ENCODE measurements at regions not wholly inside any gene's neighbourhood (a gene's known extent, or its start where the extent isn't known, plus 50 kb on each side); places are given as distances from the start of the nearest gene placed in this dataset.
"Not testable (repeated sequence)": the region's sequence is repeated elsewhere in the genome, so short reads cannot be mapped to it uniquely, and the experiment has no call there.

GRCh38 chr14:82689948-82690347, 1156.3 kb upstream of the SEL1L start:
- Histone ChIP-seq H3K27ac (replicated peaks) (no peak overlapping the region), H3K27me3 (ENCODE audit: insufficient read depth, poor library complexity, severe bottlenecking) (no peaks in the 10 kb centered on the region), H3K4me3 (replicated peaks; ENCODE audit: insufficient read depth, low read length) (no peak overlapping the region)
- TF ChIP-seq REST (IDR thresholded peaks at IDR 0.05; ENCODE audit: insufficient replicate concordance, low read depth) (no peak), POLR2AphosphoS5 (IDR thresholded peaks at IDR 0.05; ENCODE audit: low read depth) (no peak), GABPA (IDR thresholded peaks at IDR 0.05; ENCODE audit: low read depth) (no peak), SPI1 (IDR thresholded peaks at IDR 0.05; ENCODE audit: borderline replicate concordance, low read depth) (no peak)
- no peak for DNase-seq (ENCODE audit: low read depth in 1 of 2, low spot score in 1 of 2)

- DNase-seq (ENCODE audit: low read depth in 1 of 2, low spot score in 1 of 2); H3K4me3 ChIP-seq (replicated peaks; ENCODE audit: insufficient read depth, low read length); H3K27ac ChIP-seq (replicated peaks); H3K27me3 ChIP-seq (ENCODE audit: insufficient read depth, poor library complexity, severe bottlenecking): not testable (repeated sequence)
Measured at GRCh38 chr14:82691191-82691590, 1157.5 kb upstream of the SEL1L start.

- no peak for DNase-seq (ENCODE audit: low read depth in 1 of 2, low spot score in 1 of 2)
- TF ChIP-seq CTCF (IDR thresholded peaks at IDR 0.05; ENCODE audit: insufficient read depth, low read length) (no peak), POLR2AphosphoS5 (IDR thresholded peaks at IDR 0.05; ENCODE audit: low read depth) (no peak), REST (IDR thresholded peaks at IDR 0.05; ENCODE audit: insufficient replicate concordance, low read depth) (no peak)
- Histone ChIP-seq H3K4me3 (replicated peaks; ENCODE audit: insufficient read depth, low read length) (no peak overlapping the region), H3K27ac (replicated peaks) (no peak overlapping the region), H3K27me3 (ENCODE audit: insufficient read depth, poor library complexity, severe bottlenecking) (no peaks in the 10 kb centered on the region)
Measured at GRCh38 chr14:82694820-82695219, 1161.2 kb upstream of the SEL1L start.

- Histone ChIP-seq H3K27me3 (ENCODE audit: insufficient read depth, poor library complexity, severe bottlenecking) (no peaks in the 10 kb centered on the region), H3K4me3 (replicated peaks; ENCODE audit: insufficient read depth, low read length) (no peak overlapping the region), H3K27ac (replicated peaks) (no peak overlapping the region)
- no peak for TF ChIP-seq SPI1 (IDR thresholded peaks at IDR 0.05; ENCODE audit: borderline replicate concordance, low read depth)
- no peak for TF ChIP-seq POLR2AphosphoS5 (IDR thresholded peaks at IDR 0.05; ENCODE audit: low read depth)
- no peak for TF ChIP-seq GABPA (IDR thresholded peaks at IDR 0.05; ENCODE audit: low read depth)
- TF ChIP-seq CTCF (IDR thresholded peaks at IDR 0.05; ENCODE audit: insufficient read depth, low read length), result no peak
- no peak for TF ChIP-seq REST (IDR thresholded peaks at IDR 0.05; ENCODE audit: insufficient replicate concordance, low read depth)
- no peak for DNase-seq (ENCODE audit: low read depth in 1 of 2, low spot score in 1 of 2)
Measured at GRCh38 chr14:82704218-82704617, 1170.6 kb upstream of the SEL1L start.
